Fibroblast of skin of left quadriceps (primary cell): ENCODE measurements at regions not wholly inside any gene's neighbourhood (a gene's known extent, or its start where the extent isn't known, plus 50 kb on each side); places are given as distances from the start of the nearest gene placed in this dataset.
A peak's percentile ranks its signal among the peaks of the same experiment; 100 is the strongest.

ENCODE experiments used
- DNase-seq, 2 experiments: peaks; one replicate each; pipeline ENCODE4 v3.0.0-alpha.2; 2013; ENCODE audit warnings: low read depth in 2 of 2

DNA sequence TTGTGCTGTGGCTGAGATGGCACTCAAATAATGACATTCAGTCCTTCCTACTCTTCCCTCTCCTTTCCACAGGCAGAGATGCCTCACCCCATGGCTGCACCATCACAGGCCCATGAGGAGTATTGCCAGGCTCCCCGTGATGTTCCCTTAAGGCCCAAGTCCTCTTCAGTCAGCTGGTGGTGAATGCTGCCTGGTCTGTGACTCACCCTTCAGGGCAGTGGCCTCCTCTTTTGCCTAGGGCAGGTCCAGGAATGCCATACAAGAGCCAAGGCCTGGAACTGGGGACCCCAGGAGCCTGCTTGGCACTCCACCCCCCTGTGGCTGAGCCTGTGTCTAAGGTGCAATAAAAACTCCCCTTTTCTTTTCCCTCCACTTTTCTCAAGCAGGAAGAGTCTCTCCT is 144.2 kb upstream of the GEMIN8 start:
- no peak for DNase-seq

DNA sequence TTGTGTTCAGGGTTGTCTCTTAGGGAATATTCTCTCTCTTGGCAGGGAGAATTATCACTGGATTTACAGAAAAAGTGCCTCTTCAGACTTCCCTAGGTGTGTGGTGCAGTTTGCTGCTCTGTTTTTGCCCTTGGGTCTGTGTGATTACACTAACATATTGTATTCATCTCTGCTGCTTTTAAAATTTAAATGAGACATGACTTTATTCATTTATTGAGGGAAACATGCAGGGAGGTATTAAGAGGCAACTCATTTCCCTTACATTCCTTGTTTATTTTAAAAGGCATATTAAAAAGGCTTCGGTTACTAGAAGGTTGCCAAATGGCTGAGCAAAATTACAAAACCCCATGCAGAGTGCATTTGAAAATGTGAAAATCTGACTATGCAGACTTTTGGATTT is 135.1 kb upstream of the GEMIN8 start:
- DNase-seq, result no peak

- DNase-seq, result no peak
These were observed 95.8 kb upstream of the GEMIN8 start for GRCh38 chrX:14125462-14125861.

DNA sequence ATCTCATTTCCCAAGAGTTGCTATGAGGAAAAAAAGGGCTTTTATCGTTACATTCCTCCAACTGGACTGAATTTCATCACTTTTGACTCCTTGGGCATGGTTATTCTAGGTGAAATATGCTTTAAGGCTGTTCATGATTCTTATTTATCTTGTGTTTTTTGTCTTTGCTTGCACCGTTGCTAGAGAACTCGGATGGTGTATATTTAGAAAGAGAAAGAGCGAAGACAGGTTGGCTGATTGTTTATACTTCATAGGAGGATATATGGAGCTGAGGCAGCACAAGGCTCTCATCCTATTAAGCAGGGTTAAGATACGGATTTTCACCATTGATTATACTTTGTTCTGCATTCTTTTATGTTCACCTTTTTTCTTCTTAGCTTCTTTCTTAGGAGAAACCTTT is 94.9 kb upstream of the GEMIN8 start:
- DNase-seq, result no peak

DNA sequence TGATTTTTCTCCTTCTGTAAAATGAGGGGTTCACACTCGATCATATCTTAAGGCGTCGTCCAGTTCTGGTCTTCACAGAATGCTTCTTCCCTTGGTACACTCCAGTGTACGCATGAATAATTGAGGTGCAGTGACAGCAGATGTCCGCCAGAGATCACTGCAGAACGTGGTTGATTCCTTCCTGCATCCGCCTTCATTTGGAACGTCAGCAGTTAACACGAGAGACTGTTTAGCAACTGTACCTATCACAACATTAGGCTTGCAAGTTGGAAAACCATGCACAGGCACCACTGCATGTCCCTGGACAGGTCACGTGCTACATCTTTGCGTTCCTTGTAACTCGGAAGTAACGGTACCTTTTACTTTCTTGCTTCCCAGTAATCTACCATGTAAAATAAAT is 66.0 kb upstream of the GEMIN8 start:
- peak; percentile 14 to 21 for DNase-seq

- DNase-seq, result no peak
These were observed 64.5 kb upstream of the GEMIN8 start for GRCh38 chrX:14094191-14094590.

DNA sequence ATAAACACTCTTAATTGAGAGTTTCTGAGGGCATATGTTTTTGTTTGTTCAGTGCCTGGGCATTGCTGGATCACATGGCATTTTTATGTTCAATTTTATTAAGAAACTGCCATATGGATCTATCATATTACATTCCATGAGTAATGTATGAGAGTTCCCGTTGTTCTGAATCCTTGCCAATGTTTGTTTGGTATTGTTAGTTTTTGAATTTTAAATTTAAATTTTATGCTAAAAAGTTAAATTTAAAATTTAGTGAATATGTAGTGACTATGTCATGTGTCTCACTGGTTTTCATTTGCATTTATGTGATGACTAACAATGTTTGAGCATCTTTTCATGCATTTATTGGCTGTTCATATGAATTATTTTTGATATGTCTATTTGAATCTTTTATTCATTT is 54.8 kb upstream of the GEMIN8 start:
- DNase-seq, result no peak

DNA sequence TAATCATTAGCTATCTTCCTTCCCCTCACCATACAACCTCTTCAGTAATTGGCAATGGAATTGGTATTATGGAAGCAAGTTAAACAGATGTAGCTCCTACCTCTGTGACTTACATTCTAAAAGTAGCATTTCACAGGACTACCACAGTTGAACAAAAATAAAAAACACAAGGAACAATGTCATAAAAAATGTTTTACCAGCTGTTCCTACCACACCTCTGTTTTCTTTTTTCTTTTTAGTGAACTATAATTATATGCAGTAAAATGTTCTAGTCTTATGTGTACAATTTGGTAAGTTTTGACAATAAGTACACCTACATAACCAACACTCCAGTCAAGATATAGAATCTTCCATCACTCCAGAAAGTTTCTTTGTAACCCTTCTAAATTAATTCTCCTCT is 54.1 kb upstream of the GEMIN8 start:
- no peak for DNase-seq

DNA sequence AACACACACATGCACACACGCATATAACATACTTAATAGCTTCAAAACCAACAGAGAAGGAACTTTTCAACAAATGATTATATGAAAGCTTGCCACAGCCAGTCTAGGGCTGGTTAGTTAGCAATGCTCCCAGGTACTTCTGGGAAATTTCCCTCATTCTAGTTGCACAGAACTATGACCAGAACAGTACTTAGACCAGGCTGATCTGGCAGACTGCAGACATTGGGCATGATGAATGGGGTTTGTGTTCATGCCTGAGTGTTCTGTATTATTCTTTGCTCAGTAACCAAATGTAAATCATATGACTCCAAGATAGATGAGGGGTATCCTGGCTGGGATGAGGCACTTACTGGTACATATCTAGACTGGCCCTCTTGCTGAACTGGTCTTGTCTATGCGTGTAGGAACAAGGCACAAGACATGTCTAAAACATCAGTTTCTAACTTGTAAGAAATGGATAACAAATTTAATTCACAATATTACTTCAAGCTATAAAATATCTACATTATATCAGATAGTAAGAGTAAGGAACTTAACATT is 50.3 kb upstream of the GEMIN8 start:
- DNase-seq, result no peak
